ENCODE measurements at regions not wholly inside any gene's neighbourhood (a gene's known extent, or its start where the extent isn't known, plus 50 kb on each side); places are given as distances from the start of the nearest gene placed in this dataset.

GRCh38 chr18:46413684-46414083 is 243.3 kb downstream of the LOXHD1 start:
- TF ChIP-seq, protein P1, sequence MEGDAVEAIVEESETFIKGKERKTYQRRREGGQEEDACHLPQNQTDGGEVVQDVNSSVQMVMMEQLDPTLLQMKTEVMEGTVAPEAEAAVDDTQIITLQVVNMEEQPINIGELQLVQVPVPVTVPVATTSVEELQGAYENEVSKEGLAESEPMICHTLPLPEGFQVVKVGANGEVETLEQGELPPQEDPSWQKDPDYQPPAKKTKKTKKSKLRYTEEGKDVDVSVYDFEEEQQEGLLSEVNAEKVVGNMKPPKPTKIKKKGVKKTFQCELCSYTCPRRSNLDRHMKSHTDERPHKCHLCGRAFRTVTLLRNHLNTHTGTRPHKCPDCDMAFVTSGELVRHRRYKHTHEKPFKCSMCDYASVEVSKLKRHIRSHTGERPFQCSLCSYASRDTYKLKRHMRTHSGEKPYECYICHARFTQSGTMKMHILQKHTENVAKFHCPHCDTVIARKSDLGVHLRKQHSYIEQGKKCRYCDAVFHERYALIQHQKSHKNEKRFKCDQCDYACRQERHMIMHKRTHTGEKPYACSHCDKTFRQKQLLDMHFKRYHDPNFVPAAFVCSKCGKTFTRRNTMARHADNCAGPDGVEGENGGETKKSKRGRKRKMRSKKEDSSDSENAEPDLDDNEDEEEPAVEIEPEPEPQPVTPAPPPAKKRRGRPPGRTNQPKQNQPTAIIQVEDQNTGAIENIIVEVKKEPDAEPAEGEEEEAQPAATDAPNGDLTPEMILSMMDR (IDR thresholded peaks at IDR 0.05 in 2 of 3, conservative IDR thresholded peaks at IDR 0.05 in 1 of 3; ENCODE audit: borderline replicate concordance in 1 of 3, insufficient read depth in 1 of 3, low read depth in 2 of 3, low read length in 2 of 3) = no peak
- TF ChIP-seq POLR2A (IDR thresholded peaks at IDR 0.05; ENCODE audit: borderline replicate concordance, extremely low read depth, insufficient read depth, insufficient read length) (no peak), EZH2 (IDR thresholded peaks at IDR 0.05) (no peak), FOSL1 (IDR thresholded peaks at IDR 0.05; ENCODE audit: low read depth) (no peak)
- TF ChIP-seq, protein P2, sequence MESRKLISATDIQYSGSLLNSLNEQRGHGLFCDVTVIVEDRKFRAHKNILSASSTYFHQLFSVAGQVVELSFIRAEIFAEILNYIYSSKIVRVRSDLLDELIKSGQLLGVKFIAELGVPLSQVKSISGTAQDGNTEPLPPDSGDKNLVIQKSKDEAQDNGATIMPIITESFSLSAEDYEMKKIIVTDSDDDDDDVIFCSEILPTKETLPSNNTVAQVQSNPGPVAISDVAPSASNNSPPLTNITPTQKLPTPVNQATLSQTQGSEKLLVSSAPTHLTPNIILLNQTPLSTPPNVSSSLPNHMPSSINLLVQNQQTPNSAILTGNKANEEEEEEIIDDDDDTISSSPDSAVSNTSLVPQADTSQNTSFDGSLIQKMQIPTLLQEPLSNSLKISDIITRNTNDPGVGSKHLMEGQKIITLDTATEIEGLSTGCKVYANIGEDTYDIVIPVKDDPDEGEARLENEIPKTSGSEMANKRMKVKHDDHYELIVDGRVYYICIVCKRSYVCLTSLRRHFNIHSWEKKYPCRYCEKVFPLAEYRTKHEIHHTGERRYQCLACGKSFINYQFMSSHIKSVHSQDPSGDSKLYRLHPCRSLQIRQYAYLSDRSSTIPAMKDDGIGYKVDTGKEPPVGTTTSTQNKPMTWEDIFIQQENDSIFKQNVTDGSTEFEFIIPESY (IDR thresholded peaks at IDR 0.05; ENCODE audit: extremely low read depth, insufficient replicate concordance, low read length) = no peak

All from HCT116 (cell line).